ENCODE measurements at regions not wholly inside any gene's neighbourhood (a gene's known extent, or its start where the extent isn't known, plus 50 kb on each side); places are given as distances from the start of the nearest gene placed in this dataset.

- DNase-seq: no peak
Measured at GRCh38 chr5:68432682-68433081, 217.1 kb downstream of the PIK3R1 start.

- no peak for DNase-seq
Measured at GRCh38 chr5:68433526-68433922, 218.0 kb downstream of the PIK3R1 start.

- no peak for DNase-seq
Measured at GRCh38 chr5:68433923-68434879, 218.6 kb downstream of the PIK3R1 start.

- DNase-seq: no peak
Measured at GRCh38 chr5:68435611-68436010, 220.1 kb downstream of the PIK3R1 start.

DNA sequence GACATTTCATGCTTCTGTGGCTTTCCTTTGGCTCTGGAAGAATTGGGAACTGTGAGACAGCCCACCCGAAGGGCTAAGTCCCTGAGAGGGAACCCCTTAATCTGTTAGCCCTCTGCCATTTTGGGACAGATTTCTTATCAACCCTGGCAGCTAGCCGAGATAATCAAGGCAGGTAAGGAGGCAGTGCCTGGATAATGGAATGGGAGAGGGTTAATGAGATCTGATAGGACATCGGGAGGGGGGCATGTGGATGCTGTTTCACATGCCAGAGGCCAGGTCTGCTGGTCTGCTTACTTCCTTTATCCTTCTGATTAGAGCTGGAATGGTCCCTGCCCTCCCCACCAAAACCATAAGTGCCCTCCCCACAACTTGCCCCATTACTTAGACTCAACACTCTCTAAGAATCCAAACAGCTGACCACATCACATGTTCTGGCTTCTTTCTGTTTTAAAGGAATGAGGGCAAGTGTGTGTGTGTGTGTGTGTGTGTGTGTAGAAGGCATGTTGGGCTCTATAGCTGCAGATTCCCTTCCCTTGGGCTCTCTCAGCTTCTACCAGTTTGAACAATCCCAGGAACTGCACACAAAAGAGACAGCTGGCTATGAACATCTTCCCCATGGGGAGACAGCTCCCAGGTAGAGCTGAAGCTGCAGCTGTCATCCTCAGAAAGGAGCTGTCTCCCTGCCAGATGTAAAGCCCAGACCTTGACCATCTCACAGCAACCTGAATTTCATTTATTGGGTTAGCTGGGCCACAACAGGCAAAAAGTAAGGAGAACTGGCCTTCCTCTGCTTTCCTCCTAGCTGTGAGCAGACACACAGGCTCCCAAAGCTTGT, 221.3 kb downstream of the PIK3R1 start:
- no peak for DNase-seq

DNA sequence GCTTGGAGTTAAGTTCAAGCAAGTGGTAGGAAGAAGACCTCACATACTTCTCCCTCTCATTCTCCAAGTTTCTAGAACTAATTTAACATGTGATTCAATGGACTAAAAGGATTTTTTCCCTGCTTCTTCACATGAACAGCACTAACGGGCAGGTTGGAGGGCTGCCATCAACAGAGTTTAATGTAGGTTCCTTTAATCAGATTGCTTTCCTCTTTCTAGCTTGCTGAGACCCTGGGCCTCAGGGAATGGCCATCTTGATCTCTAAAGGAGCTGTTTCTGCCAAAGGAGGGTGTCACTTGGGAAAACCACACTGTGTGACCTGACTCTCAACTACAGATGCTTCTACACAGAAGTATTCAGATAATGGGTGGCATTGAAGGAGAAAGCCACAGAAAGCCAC, 223.3 kb downstream of the PIK3R1 start:
- no peak for DNase-seq

- DNase-seq: no peak
Measured at GRCh38 chr5:68440245-68440644, 224.7 kb downstream of the PIK3R1 start.

DNA sequence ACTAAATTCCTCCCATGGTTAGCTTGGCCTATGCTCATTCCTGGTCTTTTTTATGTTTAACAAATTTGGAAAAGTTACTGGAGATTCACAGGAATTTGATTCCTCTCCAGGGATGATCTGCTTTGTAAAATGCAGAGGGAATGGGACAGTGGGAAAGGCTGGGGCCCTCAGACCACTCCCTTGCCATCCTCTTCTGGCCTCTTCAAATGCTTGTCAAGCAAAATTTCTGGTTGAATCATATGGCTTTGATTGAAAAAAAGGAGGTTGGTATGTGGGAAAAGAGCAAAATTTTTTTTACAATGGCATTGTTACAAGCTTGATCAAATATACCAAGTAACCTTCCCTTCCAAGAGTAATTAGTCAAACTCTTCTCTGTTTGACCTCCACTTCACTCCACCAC, 225.1 kb downstream of the PIK3R1 start:
- DNase-seq: no peak

- no peak for DNase-seq
Measured at GRCh38 chr5:68441309-68442073, 225.9 kb downstream of the PIK3R1 start.

DNA sequence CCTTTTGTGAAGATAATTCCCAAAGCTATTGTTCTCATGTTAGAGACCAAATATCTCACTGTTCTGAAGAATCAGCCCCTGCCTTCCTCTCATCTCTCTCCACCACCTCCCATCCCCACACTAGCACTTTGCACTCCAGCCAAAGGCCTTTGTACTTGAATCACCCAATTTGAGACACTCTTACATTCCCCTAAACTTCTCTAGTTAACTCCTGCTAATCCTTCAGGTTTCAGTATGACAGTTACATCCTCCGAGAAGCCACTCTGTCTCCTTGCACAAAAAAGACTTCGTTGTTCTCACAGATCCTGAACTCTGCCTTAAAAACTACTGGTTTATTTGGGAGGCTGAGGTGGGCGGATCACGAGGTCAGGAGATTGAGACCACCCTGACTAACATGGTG, 227.5 kb downstream of the PIK3R1 start:
- no peak for DNase-seq

- no peak for DNase-seq
Measured at GRCh38 chr5:68444048-68444447, 228.5 kb downstream of the PIK3R1 start.

- DNase-seq: no peak
Measured at GRCh38 chr5:68444833-68445232, 229.3 kb downstream of the PIK3R1 start.

DNA sequence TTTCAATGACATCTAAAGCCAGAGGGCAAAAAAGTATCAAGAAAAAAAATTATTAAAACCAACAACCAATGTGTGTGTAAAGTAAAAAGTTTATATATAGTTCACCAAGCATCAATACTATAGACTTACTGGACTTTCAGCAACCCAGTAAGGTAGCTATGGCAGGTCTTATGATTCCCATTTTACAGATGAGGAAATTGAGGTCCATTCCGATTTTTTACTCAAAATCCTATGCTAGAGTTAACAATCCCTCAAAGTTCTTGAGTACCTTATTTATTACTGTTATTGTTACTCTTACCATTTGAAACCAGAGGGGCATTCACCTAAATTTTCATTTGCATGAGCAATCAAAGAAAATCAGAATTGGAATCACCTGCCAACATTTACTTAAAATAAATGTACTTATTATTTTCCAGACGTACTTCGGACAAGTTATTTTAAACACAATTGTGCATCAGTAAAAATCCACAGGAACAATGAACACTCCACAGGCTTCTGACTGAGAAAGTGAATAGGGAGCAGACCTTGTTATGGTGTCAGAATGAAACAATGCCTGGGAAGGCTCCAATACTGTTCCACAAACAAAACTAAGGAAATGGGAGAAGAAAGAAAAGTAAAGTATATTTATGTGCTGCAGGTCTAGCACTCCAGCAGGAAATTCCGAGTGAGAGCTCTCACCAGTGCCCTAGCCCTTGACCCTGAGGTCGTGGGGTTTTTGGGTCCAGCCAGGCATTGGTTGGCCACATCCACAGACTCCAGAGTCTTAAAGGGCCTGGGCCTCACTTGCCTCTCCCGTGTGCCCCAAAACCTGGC, 229.9 kb downstream of the PIK3R1 start:
- DNase-seq: no peak

GRCh38 chr5:68446070-68446357, 230.5 kb downstream of the PIK3R1 start:
- DNase-seq: no peak

GRCh38 chr5:68446487-68446894, 230.9 kb downstream of the PIK3R1 start:
- no peak for DNase-seq

DNA sequence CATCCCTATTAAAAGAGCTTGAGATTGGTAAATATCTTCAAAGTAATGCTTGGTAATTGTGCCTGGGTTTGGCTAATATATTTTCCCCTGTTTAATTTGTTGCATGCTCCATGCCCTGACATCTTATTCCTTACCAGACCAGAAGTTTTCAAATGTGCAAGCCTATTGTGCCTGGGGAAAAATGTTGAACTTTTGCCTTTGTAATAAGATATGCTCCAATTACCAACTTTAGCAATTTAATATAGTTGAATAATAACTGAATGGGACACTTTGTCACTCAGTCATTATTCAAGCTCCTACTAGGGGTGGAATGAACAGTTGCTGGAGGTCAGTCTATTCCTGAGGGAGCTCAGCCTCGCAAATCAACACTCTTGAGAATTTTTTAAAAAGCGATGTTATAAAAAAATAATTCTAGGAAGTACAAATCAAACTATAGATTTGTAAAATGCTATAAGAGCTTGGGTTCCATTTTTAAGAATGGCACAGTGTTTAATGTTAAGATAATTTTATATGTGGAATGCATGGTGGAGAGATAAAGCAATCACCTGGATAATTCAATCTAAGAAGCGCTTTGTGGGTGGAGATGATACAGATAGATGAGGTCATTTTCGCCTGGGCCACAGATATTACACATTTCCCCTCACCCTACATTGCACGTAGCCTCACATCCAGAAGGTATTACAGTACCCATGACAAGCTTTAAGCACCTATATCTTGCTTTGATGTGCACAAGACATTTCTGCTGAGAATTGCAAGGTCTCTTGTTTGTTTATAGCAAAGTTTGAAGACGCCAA, 231.8 kb downstream of the PIK3R1 start:
- no peak for DNase-seq

DNA sequence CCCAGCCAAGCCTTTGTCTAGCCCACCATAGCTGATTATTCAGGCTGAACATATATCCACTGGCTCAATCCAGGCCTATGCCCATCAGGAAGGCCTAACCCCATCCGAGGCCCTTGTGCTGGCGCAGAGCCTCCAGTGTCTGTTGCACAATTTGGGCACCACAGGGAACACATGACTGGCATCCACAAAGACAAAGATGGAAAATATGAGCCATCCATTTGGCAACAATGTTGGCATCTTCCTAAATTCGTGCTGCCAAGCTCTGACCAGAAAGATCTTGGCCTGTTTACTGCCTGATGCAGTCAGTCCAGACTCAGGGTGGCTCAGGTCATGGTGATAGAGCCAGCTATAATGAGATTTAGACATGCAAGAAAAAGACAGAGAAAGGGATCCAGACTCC, 233.8 kb downstream of the PIK3R1 start:
- no peak for DNase-seq

DNA sequence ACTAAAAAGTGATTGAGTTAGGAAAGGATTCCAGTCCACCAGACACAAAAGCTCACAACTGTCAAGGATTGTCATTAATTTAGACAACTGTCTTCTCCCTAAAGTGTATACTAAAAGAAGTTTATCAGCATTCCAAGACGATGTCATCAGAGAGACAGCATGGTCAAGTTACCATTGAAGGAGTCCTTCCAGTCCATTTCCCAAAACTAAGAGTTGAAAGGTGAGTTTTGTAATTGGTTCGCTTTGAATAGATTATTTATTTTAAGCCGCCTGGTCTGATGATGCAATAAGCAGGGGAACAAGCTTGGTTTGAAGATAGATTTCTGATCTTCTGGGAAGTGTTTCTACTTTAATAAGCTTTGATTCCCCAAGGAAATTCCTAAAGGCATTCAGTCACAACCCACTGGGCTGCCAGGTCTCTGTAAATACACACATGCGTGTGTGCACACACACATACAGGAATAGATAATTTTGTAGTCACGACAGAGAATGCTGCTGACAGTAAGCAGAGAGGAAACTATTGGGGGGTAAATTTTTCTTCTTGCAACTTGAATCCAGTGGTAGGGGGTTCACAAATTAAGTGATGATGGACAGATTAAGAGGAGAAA, 234.8 kb downstream of the PIK3R1 start:
- DNase-seq: no peak

DNA sequence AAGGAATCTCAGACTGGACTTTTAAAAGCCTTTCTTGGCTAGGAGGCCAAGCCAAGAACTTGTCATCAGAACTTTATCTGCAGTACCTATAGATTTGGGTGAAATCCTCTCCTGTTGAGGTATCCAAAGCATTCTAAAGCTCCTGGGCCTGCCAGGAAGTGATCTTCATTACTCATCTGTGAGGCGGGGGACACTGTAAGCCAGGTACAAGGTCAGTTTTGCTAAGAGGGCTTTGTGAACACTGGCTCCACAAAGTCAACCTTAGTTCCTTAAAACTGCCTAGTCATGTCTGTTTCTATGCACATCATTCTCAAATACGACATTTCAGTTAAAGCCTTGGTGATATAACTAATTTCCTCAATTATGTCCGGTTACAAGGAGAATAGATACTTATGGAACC, 236.7 kb downstream of the PIK3R1 start:
- no peak for DNase-seq

DNA sequence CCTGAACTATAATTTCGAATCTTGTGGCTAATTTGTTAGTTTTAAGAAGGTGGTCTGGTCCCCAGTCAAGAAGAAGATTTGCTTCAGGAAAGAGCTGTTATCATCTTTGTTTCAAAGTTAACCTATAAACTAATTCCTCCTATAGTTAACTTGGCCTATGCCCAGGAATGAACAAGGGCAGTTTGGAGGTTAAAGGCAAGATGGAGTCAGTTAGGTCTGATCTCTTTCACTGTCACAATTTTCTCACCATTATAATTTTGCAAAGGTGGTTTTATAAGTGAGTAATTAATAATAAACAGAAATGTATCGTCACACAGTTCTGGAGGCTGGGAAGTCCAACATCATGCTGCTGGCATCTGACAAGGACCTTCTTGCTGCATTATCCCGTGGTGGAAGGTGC, 238.6 kb downstream of the PIK3R1 start:
- no peak for DNase-seq

- no peak for DNase-seq
Measured at GRCh38 chr5:68454766-68455165, 239.2 kb downstream of the PIK3R1 start.
